ENCODE measurements at regions not wholly inside any gene's neighbourhood (a gene's known extent, or its start where the extent isn't known, plus 50 kb on each side); places are given as distances from the start of the nearest gene placed in this dataset.

DNA sequence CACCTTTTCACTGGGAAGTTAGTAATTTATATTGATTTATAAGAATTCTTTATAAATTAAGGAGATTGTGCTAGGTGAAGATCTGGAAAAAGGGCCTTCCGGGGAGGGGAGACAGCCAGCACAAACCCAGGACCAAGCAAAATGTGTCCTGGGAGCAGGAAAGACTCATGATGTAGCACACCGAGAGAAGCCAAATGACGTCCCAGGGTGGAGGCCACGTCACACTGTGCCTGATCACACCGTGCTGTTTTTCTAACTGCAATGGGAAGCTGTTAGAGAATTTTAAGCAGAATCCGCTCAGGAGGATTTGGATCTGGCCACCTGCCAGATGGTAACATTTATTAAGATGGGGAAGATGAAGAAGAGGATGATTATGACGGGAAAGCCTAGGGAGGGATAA, 72.7 kb upstream of the AKAP12 start:
- TF ChIP-seq, protein P1, sequence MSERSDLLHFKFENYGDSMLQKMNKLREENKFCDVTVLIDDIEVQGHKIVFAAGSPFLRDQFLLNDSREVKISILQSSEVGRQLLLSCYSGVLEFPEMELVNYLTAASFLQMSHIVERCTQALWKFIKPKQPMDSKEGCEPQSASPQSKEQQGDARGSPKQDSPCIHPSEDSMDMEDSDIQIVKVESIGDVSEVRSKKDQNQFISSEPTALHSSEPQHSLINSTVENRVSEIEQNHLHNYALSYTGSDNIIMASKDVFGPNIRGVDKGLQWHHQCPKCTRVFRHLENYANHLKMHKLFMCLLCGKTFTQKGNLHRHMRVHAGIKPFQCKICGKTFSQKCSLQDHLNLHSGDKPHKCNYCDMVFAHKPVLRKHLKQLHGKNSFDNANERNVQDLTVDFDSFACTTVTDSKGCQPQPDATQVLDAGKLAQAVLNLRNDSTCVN (tag by site-specific recombination; optimal IDR thresholded peaks at IDR 0.05), result no peak
- TF ChIP-seq ZBTB21 (tag by site-specific recombination; IDR thresholded peaks at IDR 0.05), result no peak
- TF ChIP-seq, protein P2, sequence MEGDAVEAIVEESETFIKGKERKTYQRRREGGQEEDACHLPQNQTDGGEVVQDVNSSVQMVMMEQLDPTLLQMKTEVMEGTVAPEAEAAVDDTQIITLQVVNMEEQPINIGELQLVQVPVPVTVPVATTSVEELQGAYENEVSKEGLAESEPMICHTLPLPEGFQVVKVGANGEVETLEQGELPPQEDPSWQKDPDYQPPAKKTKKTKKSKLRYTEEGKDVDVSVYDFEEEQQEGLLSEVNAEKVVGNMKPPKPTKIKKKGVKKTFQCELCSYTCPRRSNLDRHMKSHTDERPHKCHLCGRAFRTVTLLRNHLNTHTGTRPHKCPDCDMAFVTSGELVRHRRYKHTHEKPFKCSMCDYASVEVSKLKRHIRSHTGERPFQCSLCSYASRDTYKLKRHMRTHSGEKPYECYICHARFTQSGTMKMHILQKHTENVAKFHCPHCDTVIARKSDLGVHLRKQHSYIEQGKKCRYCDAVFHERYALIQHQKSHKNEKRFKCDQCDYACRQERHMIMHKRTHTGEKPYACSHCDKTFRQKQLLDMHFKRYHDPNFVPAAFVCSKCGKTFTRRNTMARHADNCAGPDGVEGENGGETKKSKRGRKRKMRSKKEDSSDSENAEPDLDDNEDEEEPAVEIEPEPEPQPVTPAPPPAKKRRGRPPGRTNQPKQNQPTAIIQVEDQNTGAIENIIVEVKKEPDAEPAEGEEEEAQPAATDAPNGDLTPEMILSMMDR (tag by site-specific recombination; IDR thresholded peaks at IDR 0.05), result no peak
- TF ChIP-seq KLF16 (tag by site-specific recombination; IDR thresholded peaks at IDR 0.05), result no peak
- no peak for TF ChIP-seq ZNF184 (tag by site-specific recombination; IDR thresholded peaks at IDR 0.05)

Data from HEK293 (cell line).